CD4-positive, alpha-beta T cell (primary cell): ENCODE measurements at regions not wholly inside any gene's neighbourhood (a gene's known extent, or its start where the extent isn't known, plus 50 kb on each side); places are given as distances from the start of the nearest gene placed in this dataset.

Experiments
- ATAC-seq: fragments of 200-7000 bp; cut with Tn5 transposase; one replicate; pipeline ENCODE4 v1.10.0; 2022; ENCODE audit warnings: mild to moderate bottlenecking; ENCODE audit not compliant: poor library complexity
- CTCF ChIA-PET: fragments of 350-600 bp; sonication (Branson Sonifier 250); formaldehyde crosslinking; loops from one replicate; lab custom pipeline; 2021; ENCODE audit warnings: antibody characterized with exemption, inconsistent platforms; lab: Charles Lee
- POLR2A ChIA-PET: fragments of 350-600 bp; sonication (Branson Sonifier 250); formaldehyde crosslinking; loops from one replicate; lab custom pipeline; 2021; ENCODE audit warnings: antibody characterized with exemption, inconsistent platforms; lab: Charles Lee
- DNase-seq, 14 experiments: peaks; one replicate each; pipeline ENCODE4 v3.0.0-alpha.2; 2013 to 2020; ENCODE audit warnings: mixed read lengths in 2 of 14
- H3K27ac ChIP-seq, 2 donors: one replicate each; pipeline versions ENCODE4 v1.5.1 to v1.7.0; 2013; ENCODE audit warnings: low read length in 2 of 2, low read depth in 1 of 2, mild to moderate bottlenecking in 1 of 2
- H3K27me3 ChIP-seq, 2 experiments: 1 replicate in 1 of 2; 2 replicates in 1 of 2; pipeline versions ENCODE4 v1.6.1 to v1.7.0; 2013; ENCODE audit warnings: low read length in 2 of 2, control low read depth in 1 of 2, mild to moderate bottlenecking in 1 of 2, moderate library complexity in 1 of 2; ENCODE audit not compliant: insufficient read depth in 2 of 2, control insufficient read depth in 1 of 2
- H3K36me3 ChIP-seq: one replicate; pipeline ENCODE4 v1.6.1; 2013; ENCODE audit warnings: low read length, control low read depth; ENCODE audit not compliant: insufficient read depth
- H3K4me1 ChIP-seq: one replicate; pipeline ENCODE4 v1.6.1; 2013; ENCODE audit warnings: low read length, control low read depth; ENCODE audit not compliant: insufficient read depth
- H3K4me3 ChIP-seq: one replicate; pipeline ENCODE4 v1.5.1; 2013; ENCODE audit warnings: mild to moderate bottlenecking, low read length, moderate library complexity
- H3K9me3 ChIP-seq, 2 experiments: 1 replicate in 1 of 2; 2 replicates in 1 of 2; pipeline versions ENCODE4 v1.6.1 to v1.7.0; 2013; ENCODE audit warnings: low read length in 2 of 2, mild to moderate bottlenecking in 2 of 2, control low read depth in 1 of 2, moderate library complexity in 1 of 2; ENCODE audit not compliant: control insufficient read depth in 1 of 2, insufficient read depth in 1 of 2
- H3K27ac Mint-ChIP-seq: one replicate; pipeline ENCODE4 v1.8.0; 2020; ENCODE audit warnings: mixed read lengths
- H3K27me3 Mint-ChIP-seq: one replicate; pipeline ENCODE4 v1.8.0; 2021; ENCODE audit warnings: mixed read lengths
- H3K36me3 Mint-ChIP-seq: one replicate; pipeline ENCODE4 v1.8.0; 2021; ENCODE audit warnings: low read depth, mixed read lengths
- H3K4me1 Mint-ChIP-seq: one replicate; pipeline ENCODE4 v1.8.0; 2021; ENCODE audit warnings: low read depth, mixed read lengths
- H3K4me3 Mint-ChIP-seq: one replicate; pipeline ENCODE4 v1.8.0; 2020; ENCODE audit warnings: mild to moderate bottlenecking, mixed read lengths
- H3K9me3 Mint-ChIP-seq: one replicate; pipeline ENCODE4 v1.8.0; 2020; ENCODE audit warnings: mixed read lengths
- intact Hi-C, 2 experiments: fragments of 100-400 bp; cut with DNase I in 1 of 2; cut with micrococcal nuclease in 1 of 2; formaldehyde crosslinking; loops; one replicate each; pipeline versions ENCODE4 v1.15.1 to v1.9.0; 2023 to 2025; cut with DNase I, micrococcal nuclease
- TF ChIP-seq, protein P1 (sequence below): fragments of 200-600 bp; IDR thresholded peaks from one replicate; pipeline ENCODE4 v1.8.0; 2022; ENCODE audit warnings: antibody characterized with exemption, mild to moderate bottlenecking

DNA sequence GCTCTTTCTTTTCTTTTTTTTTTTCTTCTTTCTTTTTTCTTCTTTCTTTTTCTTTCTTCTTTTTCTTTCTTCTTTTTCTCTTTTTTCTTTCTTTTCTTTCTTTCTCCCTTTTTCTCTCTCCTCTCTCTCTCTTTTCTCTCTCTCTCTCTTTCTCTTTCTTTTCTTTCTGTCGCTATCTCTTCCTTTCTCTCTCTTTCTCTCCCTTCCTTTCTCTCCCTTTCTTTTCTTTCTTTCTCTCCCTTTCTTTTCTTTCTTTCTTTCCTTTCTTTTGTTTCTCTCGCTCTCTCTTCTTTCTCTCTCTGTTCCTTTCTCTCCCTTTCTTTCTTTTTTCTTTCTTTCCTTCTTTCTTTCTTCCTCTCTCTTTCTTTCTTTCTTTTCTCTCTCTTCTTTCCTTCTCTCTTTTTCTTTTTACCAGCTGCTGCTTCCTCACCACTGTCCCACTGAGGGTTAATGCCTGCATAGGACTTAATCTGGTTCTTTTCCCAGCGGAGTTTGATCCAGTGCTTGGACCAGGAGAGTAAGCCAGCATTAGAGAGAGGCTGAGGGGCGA is 145.4 kb upstream of the SIX2 start:
- Histone ChIP-seq H3K4me3 (no peak overlapping the region), H3K4me1 (no peaks in the 10 kb centered on the region), H3K9me3 (no peaks in the 10 kb centered on the region), H3K27me3 (peaks cover 0 to 4% of the 10 kb centered on the region in 2 experiments), H3K27ac (no peak overlapping the region), H3K36me3 (no peaks in the 10 kb centered on the region)
- ATAC-seq (no peak), DNase-seq (no peak)
- ChIA-PET POLR2A (no interaction called here), CTCF (no interaction called here)
- TF ChIP-seq, protein P1, sequence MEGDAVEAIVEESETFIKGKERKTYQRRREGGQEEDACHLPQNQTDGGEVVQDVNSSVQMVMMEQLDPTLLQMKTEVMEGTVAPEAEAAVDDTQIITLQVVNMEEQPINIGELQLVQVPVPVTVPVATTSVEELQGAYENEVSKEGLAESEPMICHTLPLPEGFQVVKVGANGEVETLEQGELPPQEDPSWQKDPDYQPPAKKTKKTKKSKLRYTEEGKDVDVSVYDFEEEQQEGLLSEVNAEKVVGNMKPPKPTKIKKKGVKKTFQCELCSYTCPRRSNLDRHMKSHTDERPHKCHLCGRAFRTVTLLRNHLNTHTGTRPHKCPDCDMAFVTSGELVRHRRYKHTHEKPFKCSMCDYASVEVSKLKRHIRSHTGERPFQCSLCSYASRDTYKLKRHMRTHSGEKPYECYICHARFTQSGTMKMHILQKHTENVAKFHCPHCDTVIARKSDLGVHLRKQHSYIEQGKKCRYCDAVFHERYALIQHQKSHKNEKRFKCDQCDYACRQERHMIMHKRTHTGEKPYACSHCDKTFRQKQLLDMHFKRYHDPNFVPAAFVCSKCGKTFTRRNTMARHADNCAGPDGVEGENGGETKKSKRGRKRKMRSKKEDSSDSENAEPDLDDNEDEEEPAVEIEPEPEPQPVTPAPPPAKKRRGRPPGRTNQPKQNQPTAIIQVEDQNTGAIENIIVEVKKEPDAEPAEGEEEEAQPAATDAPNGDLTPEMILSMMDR = peak; percentile 34
- Mint-ChIP-seq H3K27ac (no peak overlapping the region), H3K4me1 (no peaks in the 10 kb centered on the region), H3K9me3 (no peaks in the 10 kb centered on the region), H3K4me3 (no peak overlapping the region), H3K27me3 (peaks cover 25% of the 10 kb centered on the region), H3K36me3 (no peaks in the 10 kb centered on the region)
- intact Hi-C loops = no loop called here

GRCh38 chr2:45154144-45154543 is 144.9 kb upstream of the SIX2 start:
- H3K27me3 Mint-ChIP-seq = peaks cover 21% of the 10 kb centered on the region
- H3K9me3 Mint-ChIP-seq = no peaks in the 10 kb centered on the region
- peaks cover 0 to 4% of the 10 kb centered on the region in 2 experiments for H3K27me3 ChIP-seq
- H3K4me3 ChIP-seq = no peak overlapping the region
- H3K4me1 ChIP-seq = no peaks in the 10 kb centered on the region
- H3K9me3 ChIP-seq = no peaks in the 10 kb centered on the region
- no peak for DNase-seq
- H3K27ac Mint-ChIP-seq = no peak overlapping the region
- CTCF ChIA-PET = no interaction called here
- intact Hi-C loops = no loop called here
- POLR2A ChIA-PET = no interaction called here
- H3K4me3 Mint-ChIP-seq = no peak overlapping the region
- TF ChIP-seq, protein P1 = no peak
- no peak for ATAC-seq
- H3K27ac ChIP-seq = no peak overlapping the region
- no peaks in the 10 kb centered on the region for H3K36me3 ChIP-seq
- no peaks in the 10 kb centered on the region for H3K36me3 Mint-ChIP-seq
- H3K4me1 Mint-ChIP-seq = no peaks in the 10 kb centered on the region

DNA sequence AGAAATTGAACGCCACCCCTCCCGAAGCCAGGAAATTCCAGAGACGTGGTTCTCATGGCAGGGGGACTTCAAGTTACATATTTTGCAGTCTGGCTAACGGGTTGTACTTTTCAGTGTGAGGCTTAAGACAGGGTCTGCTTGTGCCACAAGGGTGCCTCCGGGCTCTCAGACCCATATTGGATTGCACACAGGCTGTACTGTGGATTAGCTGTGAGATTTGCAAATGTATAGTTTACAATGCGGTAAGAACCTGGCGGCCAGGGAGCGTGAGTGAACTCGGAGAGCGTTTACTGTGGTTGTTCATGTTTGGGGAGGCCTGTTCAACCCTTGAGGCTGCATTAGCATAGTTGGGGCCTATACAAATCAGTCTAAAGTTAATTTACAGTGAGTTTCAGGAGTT is 143.9 kb upstream of the SIX2 start:
- intact Hi-C loops = no loop called here
- peaks cover 23% of the 10 kb centered on the region for H3K27me3 Mint-ChIP-seq

More for the DNA sequence above, 143.9 kb upstream of the SIX2 start:
- CTCF ChIA-PET = no interaction called here
- Histone ChIP-seq H3K4me1 (no peaks in the 10 kb centered on the region), H3K27me3 (peaks cover 0 to 4% of the 10 kb centered on the region in 2 experiments), H3K27ac (no peak overlapping the region), H3K36me3 (no peaks in the 10 kb centered on the region), H3K9me3 (no peaks in the 10 kb centered on the region), H3K4me3 (no peak overlapping the region)
- TF ChIP-seq, protein P1 = no peak
- Mint-ChIP-seq H3K4me3 (no peak overlapping the region), H3K36me3 (no peaks in the 10 kb centered on the region), H3K27ac (no peak overlapping the region), H3K9me3 (peaks cover 4% of the 10 kb centered on the region), H3K4me1 (no peaks in the 10 kb centered on the region)
- ATAC-seq = no peak
- DNase-seq = no peak
- POLR2A ChIA-PET = no interaction called here
